Breast epithelium (tissue), 4 donors: ENCODE measurements at regions not wholly inside any gene's neighbourhood (a gene's known extent, or its start where the extent isn't known, plus 50 kb on each side); places are given as distances from the start of the nearest gene placed in this dataset.

Source experiments
- DNase-seq, 2 donors: peaks; one replicate each; pipeline ENCODE4 v3.0.0-alpha.2; 2019; ENCODE audit warnings: low spot score in 2 of 2
- H3K27ac ChIP-seq, 2 donors: fragments of 200-600 bp; sonication (generic) in 1 of 2; one replicate each; pipeline ENCODE4 v1.5.1; 2016 to 2019; ENCODE audit warnings: mild to moderate bottlenecking in 1 of 2
- H3K27me3 ChIP-seq, 2 donors: fragments of 200-600 bp; sonication (generic) in 1 of 2; one replicate each; pipeline versions ENCODE4 v1.5.1 to v1.6.0; 2017 to 2019; ENCODE audit warnings: control low read depth in 1 of 2, mild to moderate bottlenecking in 1 of 2
- H3K36me3 ChIP-seq: fragments of 200-600 bp; one replicate; pipeline ENCODE4 v1.5.1; 2019
- H3K4me1 ChIP-seq, 2 donors: fragments of 200-600 bp; sonication (generic); one replicate each; pipeline ENCODE4 v1.5.1; 2016 to 2019; ENCODE audit warnings: control low read depth in 1 of 2
- H3K4me3 ChIP-seq, 3 donors: fragments of 200-600 bp; sonication (generic); 1 replicate in 2 of 3; 2 replicates in 1 of 3; pipeline ENCODE4 v1.5.1; 2016 to 2019; ENCODE audit warnings: mild to moderate bottlenecking in 3 of 3, moderate library complexity in 2 of 3
- H3K9me3 ChIP-seq, 2 donors: fragments of 200-600 bp; sonication (generic) in 1 of 2; one replicate each; pipeline ENCODE4 v1.5.1; 2016 to 2019; ENCODE audit warnings: control low read depth in 1 of 2
- CTCF ChIP-seq, 3 donors: fragments of 450-650 bp; IDR thresholded peaks; one replicate each; pipeline ENCODE4 v1.5.1; 2016 to 2017; ENCODE audit warnings: antibody characterized with exemption in 3 of 3, mild to moderate bottlenecking in 3 of 3, moderate library complexity in 3 of 3
- POLR2A ChIP-seq: fragments of 450-650 bp; IDR thresholded peaks from one replicate; pipeline ENCODE4 v1.6.1; 2016; ENCODE audit warnings: antibody characterized with exemption, mild to moderate bottlenecking, moderate library complexity
- POLR2AphosphoS5 ChIP-seq, 3 donors: sonication (generic); formaldehyde crosslinking; IDR thresholded peaks; one replicate each; pipeline ENCODE4 v1.6.1; 2017; ENCODE audit warnings: antibody characterized with exemption in 3 of 3
- intact Hi-C: fragments of 100-400 bp; cut with DNase I; formaldehyde crosslinking; loops from one replicate; pipeline ENCODE4 v1.15.1; 2023; ENCODE audit warnings: low total_unique reads

- no peaks in the 10 kb centered on the region for H3K36me3 ChIP-seq
- DNase-seq, result no peak
- H3K4me1 ChIP-seq, result no peaks in the 10 kb centered on the region
- H3K4me3 ChIP-seq, result no peak overlapping the region
- H3K9me3 ChIP-seq, result no peaks in the 10 kb centered on the region
- no peak overlapping the region for H3K27ac ChIP-seq
- TF ChIP-seq CTCF (IDR thresholded peaks at IDR 0.05), result no peak
- TF ChIP-seq POLR2A, result no peak
- TF ChIP-seq POLR2AphosphoS5 (IDR thresholded peaks at IDR 0.05), result no peak
- intact Hi-C loops, result no loop called here
- no peaks in the 10 kb centered on the region for H3K27me3 ChIP-seq
Measured at GRCh38 chr16:63682844-63683243, 1439.0 kb downstream of the CDH11 start.

- TF ChIP-seq POLR2AphosphoS5 (IDR thresholded peaks at IDR 0.05) (no peak), POLR2A (no peak), CTCF (IDR thresholded peaks at IDR 0.05) (no peak)
- H3K4me3 ChIP-seq, result no peak overlapping the region
- no peak for DNase-seq
- H3K36me3 ChIP-seq, result no peaks in the 10 kb centered on the region
- no peaks in the 10 kb centered on the region for H3K27me3 ChIP-seq
- H3K9me3 ChIP-seq, result no peaks in the 10 kb centered on the region
- no peaks in the 10 kb centered on the region for H3K4me1 ChIP-seq
- H3K27ac ChIP-seq, result no peak overlapping the region
- intact Hi-C loops, result no loop called here
Measured at GRCh38 chr16:63672493-63672892, 1449.4 kb downstream of the CDH11 start.

- Histone ChIP-seq H3K27ac (no peak overlapping the region), H3K36me3 (no peaks in the 10 kb centered on the region), H3K27me3 (no peaks in the 10 kb centered on the region), H3K4me3 (no peak overlapping the region), H3K9me3 (no peaks in the 10 kb centered on the region), H3K4me1 (no peaks in the 10 kb centered on the region)
- DNase-seq, result no peak
- intact Hi-C loops, result no loop called here
- TF ChIP-seq POLR2A (no peak), CTCF (IDR thresholded peaks at IDR 0.05) (no peak), POLR2AphosphoS5 (IDR thresholded peaks at IDR 0.05) (no peak)
Measured at GRCh38 chr16:63663155-63663554, 1458.7 kb downstream of the CDH11 start.

- no peaks in the 10 kb centered on the region for H3K4me1 ChIP-seq
- H3K4me3 ChIP-seq, result no peak overlapping the region
- H3K36me3 ChIP-seq, result no peaks in the 10 kb centered on the region
- DNase-seq, result no peak
- H3K9me3 ChIP-seq, result no peaks in the 10 kb centered on the region
- intact Hi-C loops, result no loop called here
- H3K27me3 ChIP-seq, result no peaks in the 10 kb centered on the region
- H3K27ac ChIP-seq, result no peak overlapping the region
- no peak for TF ChIP-seq POLR2A
- TF ChIP-seq CTCF (IDR thresholded peaks at IDR 0.05), result no peak
- no peak for TF ChIP-seq POLR2AphosphoS5 (IDR thresholded peaks at IDR 0.05)
Measured at GRCh38 chr16:63655846-63656245, 1466.0 kb downstream of the CDH11 start.

- intact Hi-C loops, result no loop called here
- H3K36me3 ChIP-seq, result no peaks in the 10 kb centered on the region
- DNase-seq, result no peak
- no peak overlapping the region for H3K27ac ChIP-seq
- no peak for TF ChIP-seq POLR2A
- TF ChIP-seq CTCF (IDR thresholded peaks at IDR 0.05), result no peak
- TF ChIP-seq POLR2AphosphoS5 (IDR thresholded peaks at IDR 0.05), result no peak
- H3K27me3 ChIP-seq, result no peaks in the 10 kb centered on the region
- H3K4me3 ChIP-seq, result no peak overlapping the region
- no peaks in the 10 kb centered on the region for H3K4me1 ChIP-seq
- no peaks in the 10 kb centered on the region for H3K9me3 ChIP-seq
Measured at GRCh38 chr16:63653044-63653839, 1468.6 kb downstream of the CDH11 start.
